ENCODE measurements at regions not wholly inside any gene's neighbourhood (a gene's known extent, or its start where the extent isn't known, plus 50 kb on each side); places are given as distances from the start of the nearest gene placed in this dataset.
"Not testable (repeated sequence)": the region's sequence is repeated elsewhere in the genome, so short reads cannot be mapped to it uniquely, and the experiment has no call there.

GRCh38 chr2:43068631-43069517 is 157.5 kb downstream of the ZFP36L2 start:
- DNase-seq, result no peak

- no peak for DNase-seq
These were observed 158.3 kb downstream of the ZFP36L2 start for GRCh38 chr2:43068041-43068533.

- DNase-seq, result no peak
These were observed 159.0 kb downstream of the ZFP36L2 start for GRCh38 chr2:43067254-43068040.

- DNase-seq, result not testable (repeated sequence)
These were observed 159.7 kb downstream of the ZFP36L2 start for GRCh38 chr2:43066541-43067253.

DNA sequence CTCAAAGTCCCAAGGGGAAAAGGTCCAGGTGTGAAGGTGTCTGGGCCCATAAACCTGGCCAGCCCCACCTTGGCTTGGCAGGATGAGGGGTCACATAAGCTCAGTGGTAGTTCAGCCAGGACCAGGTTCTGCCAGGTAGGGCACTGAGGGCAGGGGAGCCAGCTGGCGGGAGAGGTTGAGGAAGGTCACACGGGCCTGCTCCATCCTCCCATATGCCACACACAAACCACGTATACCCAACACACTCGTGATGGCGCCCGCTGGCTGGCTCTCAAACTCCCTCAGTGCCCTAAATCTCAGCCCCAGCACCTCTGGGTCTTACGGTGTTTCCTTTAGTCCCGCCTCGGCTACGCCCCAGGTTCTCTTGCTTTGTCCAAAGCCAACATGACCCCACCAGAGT is 160.5 kb downstream of the ZFP36L2 start:
- DNase-seq, result no peak

DNA sequence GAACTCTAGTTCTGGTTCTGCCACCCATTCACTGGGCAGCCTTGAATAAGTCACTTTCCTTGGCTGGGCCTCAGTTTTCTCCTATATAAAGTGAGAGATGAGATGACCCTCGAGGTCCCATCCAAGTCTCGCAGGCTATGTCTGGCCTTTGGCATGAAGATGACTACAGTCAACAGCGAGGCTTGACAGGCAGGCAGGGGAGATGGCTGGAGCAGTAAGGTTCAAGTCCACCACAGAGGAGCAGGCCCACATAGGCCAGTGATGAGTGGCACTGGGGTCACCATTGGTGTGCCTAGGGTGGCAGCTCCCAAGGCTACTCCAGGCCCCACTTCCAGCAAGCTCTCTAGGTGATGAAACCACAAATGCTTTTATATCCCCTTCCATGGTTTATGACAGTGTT is 161.4 kb downstream of the ZFP36L2 start:
- DNase-seq, result no peak

DNA sequence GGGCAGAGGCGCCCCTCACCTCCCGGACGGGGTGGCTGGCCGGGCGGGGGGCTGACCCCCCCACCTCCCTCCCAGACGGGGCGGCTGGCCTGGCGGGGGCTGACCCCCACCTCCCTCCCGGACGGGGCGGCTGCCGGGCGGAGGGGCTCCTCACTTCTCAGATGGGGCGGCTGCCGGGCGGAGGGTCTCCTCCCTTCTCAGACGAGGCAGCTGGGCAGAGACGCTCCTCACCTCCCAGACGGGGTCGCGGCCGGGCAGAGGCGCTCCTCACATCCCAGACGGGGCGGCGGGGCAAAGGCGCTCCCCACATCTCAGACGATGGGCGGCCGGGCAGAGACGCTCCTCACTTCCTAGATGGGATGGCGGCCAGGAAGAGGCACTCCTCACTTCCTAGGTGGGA is 163.3 kb downstream of the ZFP36L2 start:
- not testable (repeated sequence) for DNase-seq

GRCh38 chr2:43062058-43062457 is 164.3 kb downstream of the ZFP36L2 start:
- no peak for DNase-seq

DNA sequence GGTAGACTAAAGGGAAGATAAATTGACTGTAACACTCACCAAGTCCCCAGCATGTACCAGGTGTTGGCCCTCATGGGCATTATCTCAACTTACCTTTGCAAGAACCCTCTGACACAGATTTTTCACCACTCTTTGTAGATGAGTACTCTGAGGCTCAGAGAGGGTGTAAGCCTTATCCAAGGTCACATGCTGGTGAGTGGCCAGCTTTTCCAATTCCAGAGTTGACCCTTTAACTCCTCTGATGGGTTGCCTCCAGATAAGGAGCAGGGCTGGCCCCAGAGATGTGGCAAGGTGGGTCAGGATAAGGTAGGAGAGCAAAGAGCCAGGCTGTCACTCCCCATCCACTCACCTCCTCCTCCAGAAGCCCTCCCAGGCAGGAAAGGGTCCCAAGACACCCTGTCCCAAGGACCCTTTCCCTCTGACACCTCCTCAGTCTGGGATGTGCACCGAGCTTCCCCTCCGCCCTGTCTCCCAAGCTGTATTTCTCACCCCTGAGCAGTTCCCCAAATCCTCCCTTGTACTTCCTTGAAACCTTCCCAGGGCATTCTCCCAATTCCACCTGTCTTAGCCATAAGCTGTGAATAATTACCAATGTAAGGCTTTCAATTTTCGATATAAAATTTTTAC is 165.9 kb downstream of the ZFP36L2 start:
- no peak for DNase-seq

DNA sequence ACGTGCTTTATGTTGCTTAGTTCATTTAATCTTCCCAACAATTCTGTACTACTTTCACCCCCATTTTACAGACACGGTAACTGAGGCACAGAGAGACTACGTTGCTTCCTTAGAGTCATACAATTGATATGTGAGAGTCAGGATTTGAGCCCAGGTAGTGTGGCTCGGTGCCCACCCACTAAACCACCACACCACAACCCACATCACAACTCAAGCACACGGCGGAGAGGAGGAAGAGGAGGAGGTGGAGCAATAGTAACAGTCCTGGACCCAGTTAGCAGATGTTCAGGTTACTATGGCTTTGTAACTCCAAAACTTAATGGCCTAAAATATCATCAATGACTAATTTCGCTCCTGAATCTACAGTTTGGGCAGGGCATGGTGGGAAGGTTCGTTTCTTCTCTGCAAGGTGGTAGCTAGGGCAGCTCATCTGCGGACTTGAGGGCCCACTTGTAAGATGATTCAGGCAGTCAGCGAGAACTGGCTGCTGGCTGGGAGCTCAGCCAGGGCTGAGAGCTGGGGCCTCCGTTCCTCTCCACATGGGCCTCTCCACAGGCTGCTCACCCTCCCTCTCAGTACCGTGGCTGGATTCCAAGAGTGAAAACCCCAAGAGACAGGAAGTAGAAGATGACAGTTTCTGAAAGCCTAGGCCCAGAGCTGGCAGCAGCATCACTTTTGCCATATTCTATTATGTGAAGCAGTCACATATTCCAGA is 167.1 kb downstream of the ZFP36L2 start:
- DNase-seq, result peak; percentile 75

DNA sequence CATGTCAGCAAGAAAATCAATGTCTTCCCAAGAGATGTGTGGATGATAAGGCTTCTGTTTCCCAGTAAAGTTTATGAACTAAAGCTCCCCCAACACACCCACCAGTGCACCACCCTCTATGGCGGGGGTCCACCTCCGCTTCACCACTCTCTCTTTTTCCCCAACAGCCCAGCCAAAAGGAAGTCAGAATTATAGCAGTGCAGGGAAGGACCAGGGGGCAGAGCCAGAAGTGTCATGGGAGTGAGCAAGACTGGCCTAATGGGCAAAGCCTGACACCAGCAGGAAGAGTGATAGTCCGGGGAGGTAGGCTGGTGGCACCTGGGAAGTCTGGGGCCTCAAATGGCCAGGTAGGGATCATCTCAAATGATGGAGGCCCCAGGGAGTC is 167.7 kb downstream of the ZFP36L2 start:
- DNase-seq, result no peak

DNA sequence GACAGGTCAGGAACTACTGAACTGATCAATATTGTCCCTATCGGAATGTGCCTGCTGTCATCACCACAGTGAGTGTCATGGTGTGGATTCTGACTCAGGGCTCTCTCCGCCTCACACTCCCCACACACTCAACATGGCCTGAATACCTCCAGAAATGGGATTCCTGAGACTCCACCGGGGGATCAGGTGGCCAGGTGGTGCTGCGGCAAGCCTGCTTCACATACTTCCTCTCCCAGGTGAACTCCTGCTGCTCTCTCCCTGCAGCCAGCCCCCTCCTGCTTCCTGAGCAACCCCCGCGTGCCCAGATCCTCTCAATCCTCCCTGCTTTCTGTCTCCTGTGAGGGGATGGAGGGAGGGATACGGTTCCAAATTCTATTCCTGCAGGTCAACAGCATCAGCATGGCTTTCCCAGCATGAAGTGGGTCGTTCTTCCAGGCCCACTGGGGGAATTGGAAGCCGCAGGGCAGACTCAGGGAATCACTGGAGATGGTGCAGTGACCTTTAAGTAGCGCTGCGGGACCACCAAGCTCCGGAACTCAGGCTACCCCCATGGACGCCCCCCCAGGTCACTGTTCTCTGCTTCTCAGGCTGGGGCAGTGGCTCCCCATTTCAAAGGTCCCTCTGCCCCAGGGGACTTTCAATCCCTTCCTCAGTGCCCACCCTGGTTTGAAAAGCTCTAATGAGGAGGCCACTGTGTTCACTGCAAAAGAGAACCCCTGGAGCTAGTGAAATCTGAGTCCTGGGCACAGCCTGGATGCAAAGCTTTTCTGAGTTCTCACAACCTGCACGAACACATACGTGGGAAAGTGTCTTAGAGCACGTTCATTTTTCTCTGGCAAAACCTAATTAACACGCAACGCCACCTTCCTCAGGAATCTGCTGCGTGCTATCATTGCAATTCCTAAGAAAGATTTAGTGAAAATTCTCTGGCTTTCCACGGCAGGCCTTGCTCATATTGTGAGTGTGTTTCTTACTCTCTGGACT is 168.4 kb downstream of the ZFP36L2 start:
- no peak for DNase-seq

DNA sequence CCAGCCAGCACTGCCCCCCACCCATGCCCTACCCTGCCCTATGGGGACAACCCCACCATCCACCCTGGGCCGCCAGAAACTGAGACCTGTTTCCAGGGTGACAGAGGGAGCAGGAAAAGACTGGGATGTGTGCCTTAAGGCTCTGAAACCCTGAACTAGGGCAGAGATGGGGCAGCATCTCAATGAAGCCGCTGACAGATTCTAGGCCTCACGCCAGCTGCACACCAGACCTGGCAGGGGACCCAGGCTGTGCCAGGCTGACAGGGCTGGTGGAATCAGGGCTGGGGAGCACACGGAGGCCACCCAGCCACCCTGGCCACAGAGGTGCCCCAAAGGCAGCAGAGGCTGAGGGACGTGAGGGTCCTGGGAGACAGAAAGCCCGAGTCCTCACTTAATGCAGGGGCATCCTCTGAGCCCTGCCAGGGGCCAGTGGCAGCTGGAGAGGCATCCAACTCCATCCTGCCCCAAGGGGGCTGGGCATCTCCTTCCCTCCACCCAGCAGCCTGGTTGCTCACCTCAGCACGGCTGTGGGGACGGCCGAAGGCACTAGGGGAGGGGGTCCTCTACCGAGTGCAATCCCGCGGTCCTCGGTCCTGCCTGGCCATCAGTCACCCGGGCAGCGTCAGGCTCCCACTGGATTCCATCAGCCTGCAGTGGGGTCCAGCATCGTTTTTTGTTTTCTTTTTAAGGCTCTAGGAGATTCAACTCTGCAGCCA is 169.2 kb downstream of the ZFP36L2 start:
- DNase-seq, result peak; percentile 32

DNA sequence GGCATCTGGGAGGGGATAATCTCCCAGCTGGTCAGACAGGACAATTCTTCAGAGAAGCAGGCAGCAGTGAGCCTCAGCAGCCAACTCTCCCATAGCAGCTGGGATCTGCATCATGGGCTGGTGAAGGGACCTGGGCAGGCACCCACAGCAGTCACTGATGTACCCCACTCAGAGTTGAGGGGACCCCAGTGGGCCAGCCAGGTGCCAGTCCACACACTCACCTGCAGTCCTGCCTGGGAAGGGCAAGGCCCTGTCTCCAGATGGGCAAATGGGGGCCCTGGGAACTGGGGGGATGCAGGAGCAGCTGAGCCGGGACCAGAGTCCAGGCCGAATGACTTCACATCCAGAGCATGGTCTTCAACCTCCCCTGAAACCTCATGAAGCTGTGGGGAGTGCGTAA is 170.4 kb downstream of the ZFP36L2 start:
- DNase-seq, result no peak

DNA sequence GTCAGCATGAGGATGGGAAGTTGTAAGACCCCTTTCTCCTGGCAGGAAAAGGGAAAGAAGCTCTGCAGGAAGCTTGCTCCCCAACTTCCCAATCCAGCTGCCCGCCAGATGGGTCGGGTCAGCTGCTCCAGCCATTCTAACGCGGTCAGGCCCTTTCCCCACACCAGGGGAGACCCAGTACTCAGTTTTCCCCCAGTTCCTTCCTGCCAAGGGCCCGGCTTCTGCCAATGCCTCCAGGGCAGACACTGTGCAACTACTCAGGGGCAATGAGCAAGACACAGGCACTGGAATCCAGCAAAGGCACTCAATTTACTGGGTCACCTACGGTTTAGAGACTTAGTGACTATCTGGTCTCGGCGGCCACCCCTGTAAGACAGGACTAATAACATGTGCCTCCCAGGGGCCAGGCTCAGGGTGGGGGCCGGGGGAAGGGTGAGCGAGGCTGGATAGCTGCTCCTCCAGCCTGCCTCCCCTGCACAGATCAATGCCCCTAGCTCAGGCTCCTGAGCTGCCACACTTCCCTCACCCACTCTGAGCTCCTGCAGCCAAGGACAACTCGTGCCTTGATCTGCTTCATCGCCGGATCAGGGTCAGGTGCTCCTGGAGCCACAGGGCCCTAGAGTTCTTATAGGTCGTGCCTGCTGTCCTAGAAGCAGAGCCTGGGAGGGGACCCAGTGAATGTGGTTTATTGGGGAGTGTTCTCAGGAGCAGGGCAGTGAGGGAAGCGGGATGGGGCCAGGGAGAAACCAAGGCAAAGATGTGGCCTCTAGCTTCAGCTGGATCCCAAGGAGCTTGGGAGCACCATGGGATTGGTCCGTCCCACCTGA is 171.1 kb downstream of the ZFP36L2 start:
- DNase-seq, result no peak

GRCh38 chr2:43054367-43054766 is 172.0 kb downstream of the ZFP36L2 start:
- DNase-seq, result no peak

DNA sequence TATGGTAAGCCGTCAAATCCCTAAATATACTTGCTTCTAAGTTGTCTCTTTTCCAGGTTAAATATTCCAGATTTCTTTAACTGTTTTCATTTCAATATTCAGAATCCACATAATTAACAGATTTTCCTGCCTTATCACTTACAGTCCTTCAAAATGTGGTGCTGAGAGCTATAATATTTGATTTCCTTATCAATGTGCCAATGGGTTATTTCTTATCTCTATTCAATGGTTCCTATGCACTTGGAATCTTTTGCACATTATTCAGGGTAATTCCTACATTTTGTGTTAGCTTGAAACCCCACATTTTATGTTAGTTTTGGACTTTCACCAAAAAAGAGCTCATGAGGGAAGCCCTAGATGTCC is 173.5 kb downstream of the ZFP36L2 start:
- no peak for DNase-seq

DNA sequence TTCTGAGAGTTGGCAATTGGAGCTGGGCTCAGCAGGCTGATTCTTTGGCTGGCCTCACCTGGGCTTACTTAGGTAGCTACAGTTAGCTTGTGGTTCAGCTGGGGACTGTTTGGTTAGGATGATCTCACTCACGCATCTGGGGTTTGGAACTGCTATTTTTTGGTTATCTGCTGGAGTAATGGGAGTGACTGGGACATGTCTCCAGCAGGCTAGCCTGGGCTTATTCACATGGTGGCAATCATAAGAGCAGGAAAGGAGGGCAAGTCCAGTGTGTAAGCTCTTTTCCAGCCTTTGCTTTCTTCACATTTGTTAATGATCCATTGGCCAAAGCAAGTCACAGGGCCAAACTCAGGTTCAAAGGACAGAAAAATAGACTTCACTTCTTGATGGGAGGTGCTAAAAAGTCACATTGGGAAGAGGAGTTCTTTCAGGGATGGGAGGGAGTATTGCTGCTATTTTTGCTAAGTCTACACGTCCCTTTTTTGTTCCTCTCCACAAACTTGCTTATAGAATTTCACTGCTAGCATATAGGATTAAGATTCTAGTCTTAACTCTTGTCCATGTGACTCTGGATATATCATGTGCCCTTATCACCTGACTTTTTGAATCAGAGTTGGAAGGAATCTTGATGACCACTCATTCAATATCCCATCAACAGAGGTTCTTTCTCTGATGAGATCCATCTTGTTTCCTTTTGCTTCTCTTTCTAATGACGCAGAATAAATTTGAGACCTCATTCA is 174.0 kb downstream of the ZFP36L2 start:
- DNase-seq, result no peak

- no peak for DNase-seq
These were observed 175.1 kb downstream of the ZFP36L2 start for GRCh38 chr2:43051338-43051737.

Data from NCI-H1092 treated with DMSO at 0.1 percent for 48 hours (cell line).